HepG2 (cell line): ENCODE measurements at regions not wholly inside any gene's neighbourhood (a gene's known extent, or its start where the extent isn't known, plus 50 kb on each side); places are given as distances from the start of the nearest gene placed in this dataset.

ENCODE experiments used
- ATAC-seq: fragments of 200-7000 bp; cut with Tn5 transposase; 3 replicates; pipeline ENCODE4 v1.9.1; 2020; ENCODE audit warnings: mild to moderate bottlenecking, moderate library complexity
- BruUV-seq: library from RNA; stranded (reverse); fragments of 400-500 nt; replicated peaks from 2 replicates; lab custom pipeline; 2021; lab: Mats Ljungman, UMichigan
- CTCF ChIA-PET: fragments of 300-600 bp; formaldehyde crosslinking; extraction: SDS; loops from one replicate; lab custom pipeline; 2021; ENCODE audit warnings: low total read pairs, inconsistent platforms, low intra/inter-chr PET ratio; lab: Yijun Ruan, JAX
- POLR2A ChIA-PET: fragments of 350-600 bp; sonication (Branson Sonifier 250); formaldehyde crosslinking; loops from one replicate; lab custom pipeline; 2020; ENCODE audit warnings: antibody characterized with exemption, inconsistent platforms; lab: Yijun Ruan, JAX
- DNase-seq: peaks from one replicate; pipeline ENCODE4 v3.0.0-alpha.2; 2015; ENCODE audit warnings: low spot score
- FAIRE-seq: peaks from 3 replicates; lab custom pipeline; 2011; peaks lifted over from hg19 to GRCh38; lab: Jason Lieb, UNC
- H2AFZ ChIP-seq: one replicate; pipeline ENCODE4 v1.6.1; 2011; ENCODE audit warnings: low read length, inconsistent platforms
- H3K27ac ChIP-seq: fragments of 300-600 bp; 3 replicates; pipeline ENCODE4 v1.8.0; 2011; ENCODE audit warnings: mixed run types, mild to moderate bottlenecking, mixed read lengths, low read length, inconsistent platforms; ENCODE audit not compliant: insufficient read depth; ENCODE audit errors: extremely low read length
- H3K27me3 ChIP-seq, 2 experiments: fragments of 200-600 bp in 1 of 2; 2 replicates in 1 of 2; 3 replicates in 1 of 2; pipeline versions ENCODE4 v1.6.0 to v1.8.0; 2011; ENCODE audit warnings: low read length in 2 of 2, mild to moderate bottlenecking in 2 of 2, moderate library complexity in 2 of 2, inconsistent platforms in 1 of 2; ENCODE audit not compliant: insufficient read depth in 2 of 2, control insufficient read depth in 1 of 2
- H3K36me3 ChIP-seq, 2 experiments: fragments of 200-600 bp in 1 of 2; replicated peaks in 1 of 2; 2 replicates in 1 of 2; 3 replicates in 1 of 2; pipeline versions ENCODE4 v1.5.1 to v1.8.0; 2011; ENCODE audit warnings: low read length in 2 of 2, inconsistent platforms in 1 of 2; ENCODE audit not compliant: insufficient read depth in 2 of 2, control insufficient read depth in 1 of 2
- H3K4me1 ChIP-seq: 2 replicates; pipeline ENCODE4 v1.5.1; 2012; ENCODE audit warnings: low read length, inconsistent platforms; ENCODE audit not compliant: insufficient read depth
- H3K4me2 ChIP-seq: 2 replicates; pipeline ENCODE4 v1.6.0; 2011; ENCODE audit warnings: low read depth, low read length, inconsistent platforms
- H3K4me3 ChIP-seq, 3 experiments: fragments of 200-600 bp in 1 of 3; sonication (generic), shearing (Covaris generic) in 1 of 3; replicated peaks in 1 of 3; 2 replicates each; pipeline ENCODE4 v1.5.1; 2011 to 2016; ENCODE audit warnings: low read length in 3 of 3, inconsistent platforms in 2 of 3, low read depth in 2 of 3, mild to moderate bottlenecking in 2 of 3, control low read depth in 1 of 3, mixed read lengths in 1 of 3; ENCODE audit not compliant: insufficient read depth in 1 of 3
- H3K79me2 ChIP-seq: one replicate; pipeline ENCODE4 v1.6.1; 2011; ENCODE audit warnings: low read length, inconsistent platforms; ENCODE audit not compliant: insufficient read depth
- H3K9ac ChIP-seq: 2 replicates; pipeline ENCODE4 v1.6.0; 2011; ENCODE audit warnings: mild to moderate bottlenecking, low read depth, low read length, inconsistent platforms; ENCODE audit not compliant: insufficient read depth
- H3K9me3 ChIP-seq: 2 replicates; pipeline ENCODE4 v1.5.1; 2012; ENCODE audit warnings: mild to moderate bottlenecking, low read length
- H4K20me1 ChIP-seq: 2 replicates; pipeline ENCODE4 v1.6.0; 2011; ENCODE audit warnings: inconsistent platforms, mild to moderate bottlenecking, low read length, moderate library complexity; ENCODE audit not compliant: insufficient read depth
- CTCF ChIP-seq: sonication (generic); formaldehyde crosslinking; IDR thresholded peaks from 2 replicates; pipeline ENCODE4 v1.5.0; 2020; ENCODE audit warnings: mild to moderate bottlenecking, missing genetic modification reagents, moderate library complexity
- FLYWCH1 ChIP-seq: sonication (generic); formaldehyde crosslinking; IDR thresholded peaks from 2 replicates; pipeline ENCODE4 v1.8.1; 2023; ENCODE audit warnings: mild to moderate bottlenecking, missing genetic modification reagents
- KDM3A ChIP-seq: IDR thresholded peaks from 2 replicates; pipeline ENCODE4 v1.6.1; 2018; ENCODE audit warnings: low read depth, missing compliant biosample characterization
- MIER2 ChIP-seq: IDR thresholded peaks from 2 replicates; pipeline ENCODE4 v1.6.1; 2016; ENCODE audit warnings: missing biosample characterization, missing genetic modification reagents
- NCOA2 ChIP-seq: sonication (generic); formaldehyde crosslinking; IDR thresholded peaks from 2 replicates; pipeline ENCODE4 v1.8.0; 2022; ENCODE audit warnings: inconsistent platforms
- ZNF543 ChIP-seq: sonication (generic); formaldehyde crosslinking; IDR thresholded peaks from 2 replicates; pipeline ENCODE4 v1.4.0; 2020; ENCODE audit warnings: mild to moderate bottlenecking, missing genetic modification reagents
- WGBS: methylation state at CpG from one replicate; pipeline ENCODE4 v1.1.6; 2017; ENCODE audit warnings: low lambda C conversion rate; 5-methylcytosine and 5-hydroxymethylcytosine counted together
- in situ Hi-C: cut with HindIII; loops from 2 replicates; pipeline ENCODE4 v1.10.0; 2017; ENCODE audit warnings: low pct_unique_long_range_greater_than_20kb; ENCODE audit not compliant: extremely low pct_ligation_motif_present
- intact Hi-C: fragments of 100-400 bp; cut with micrococcal nuclease; formaldehyde crosslinking; loops from one replicate; pipeline ENCODE4 v1.10.0; 2022; ENCODE audit not compliant: unreplicated experiment

DNA sequence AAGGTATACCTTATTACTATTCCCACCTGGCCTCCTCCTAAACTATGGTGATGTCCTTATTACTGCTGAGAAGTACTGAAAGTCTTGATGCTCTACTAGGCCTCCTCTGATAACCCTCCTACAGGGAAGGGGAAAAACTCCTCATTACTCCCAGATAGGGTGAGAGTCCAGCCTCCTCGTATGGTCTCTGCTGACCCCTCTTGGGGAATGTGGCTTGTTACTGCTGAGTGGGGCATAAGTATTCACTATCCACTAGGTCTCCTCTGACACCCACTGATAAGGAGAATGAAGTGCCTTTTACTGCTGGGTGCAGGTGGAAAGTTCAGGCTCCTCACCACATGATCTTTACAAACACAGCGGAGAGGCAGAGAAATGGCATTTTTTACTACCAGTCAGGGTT, 222.9 kb downstream of the CHRM2 start:
- H3K4me3 ChIP-seq = no peak overlapping the region
- no peak overlapping the region for H2AFZ ChIP-seq
- in situ Hi-C loops = no loop called here
- no peaks in the 10 kb centered on the region for H3K4me1 ChIP-seq
- DNase-seq = no peak
- H3K9ac ChIP-seq = no peak overlapping the region
- intact Hi-C loops = no loop called here
- no peaks in the 10 kb centered on the region for H3K79me2 ChIP-seq
- H3K27ac ChIP-seq = no peak overlapping the region
- no peaks in the 10 kb centered on the region for H3K27me3 ChIP-seq
- ChIA-PET POLR2A (no interaction called here), CTCF (no interaction called here)
- no peaks in the 10 kb centered on the region for H4K20me1 ChIP-seq
- ATAC-seq = peak; percentile 51; the same call in 2 of the 3 replicates
- WGBS = 15% methylated on average over 2 of the region's 2 CpGs
- TF ChIP-seq CTCF (CRISPR knock-in tag) (peak; percentile 27; the same call in 1 of the 2 replicates), KDM3A (no peak)
- peaks cover 5% of the 10 kb centered on the region; the same call in 1 of the 2 replicates for H3K9me3 ChIP-seq
- no TSS peak for BruUV-seq
- no peaks in the 10 kb centered on the region for H3K36me3 ChIP-seq
- no peak overlapping the region for H3K4me2 ChIP-seq
- no peak for FAIRE-seq

GRCh38 chr7:137086896-137087295, 218.4 kb downstream of the CHRM2 start:
- H2AFZ ChIP-seq = no peak overlapping the region
- no peaks in the 10 kb centered on the region for H3K27me3 ChIP-seq
- H3K9ac ChIP-seq = no peak overlapping the region
- ChIA-PET CTCF (no interaction called here), POLR2A (no interaction called here)
- intact Hi-C loops = no loop called here
- WGBS = 78% methylated on average over 3 of the region's 3 CpGs
- FAIRE-seq (no peak), DNase-seq (no peak)
- no peak overlapping the region for H3K4me3 ChIP-seq
- no peak overlapping the region for H3K27ac ChIP-seq
- H3K36me3 ChIP-seq = no peaks in the 10 kb centered on the region
- H3K9me3 ChIP-seq = no peaks in the 10 kb centered on the region; the same call in 1 of the 2 replicates
- H3K4me2 ChIP-seq = no peak overlapping the region
- H4K20me1 ChIP-seq = no peaks in the 10 kb centered on the region
- H3K79me2 ChIP-seq = no peaks in the 10 kb centered on the region
- TF ChIP-seq NCOA2 (CRISPR knock-in tag) (no peak), ZNF543 (CRISPR knock-in tag) (no peak), MIER2 (no peak), FLYWCH1 (CRISPR knock-in tag) (no peak)
- TF ChIP-seq, all 625 proteins: peak for 0
- in situ Hi-C loops = no loop called here
- BruUV-seq = no TSS peak
- H3K4me1 ChIP-seq = no peaks in the 10 kb centered on the region
- no peak for ATAC-seq
